ENCODE measurements at regions not wholly inside any gene's neighbourhood (a gene's known extent, or its start where the extent isn't known, plus 50 kb on each side); places are given as distances from the start of the nearest gene placed in this dataset.
"Not testable (repeated sequence)": the region's sequence is repeated elsewhere in the genome, so short reads cannot be mapped to it uniquely, and the experiment has no call there.

DNA sequence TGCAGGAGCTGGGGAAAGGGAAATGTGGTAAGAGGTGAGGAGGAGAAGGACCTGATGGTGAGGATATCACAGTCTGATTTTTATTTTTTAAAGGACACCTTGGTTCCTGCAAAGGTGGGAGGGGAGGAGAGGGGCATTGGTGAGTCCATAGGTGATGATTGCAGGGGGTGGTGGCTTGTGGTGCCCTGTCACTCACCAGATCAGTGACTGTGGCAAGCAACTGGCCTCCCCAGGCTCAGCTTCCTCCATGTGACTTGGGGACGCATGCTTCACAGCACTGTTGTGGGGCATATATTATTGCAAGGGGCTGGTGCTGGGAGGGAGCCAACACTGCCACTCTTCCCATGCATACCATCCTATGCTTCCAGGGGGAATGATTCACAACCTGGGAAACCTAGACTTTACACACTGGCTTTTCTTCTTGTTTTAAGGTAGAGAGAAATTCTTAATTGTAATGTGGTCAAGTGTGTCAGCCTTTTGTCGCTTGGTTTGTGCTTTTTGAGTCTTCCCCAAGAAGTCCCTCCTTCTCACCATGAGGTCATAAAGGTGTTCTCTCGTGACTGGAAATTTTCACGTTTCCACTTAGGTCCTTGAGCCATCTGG, 106.8 kb upstream of the PLGLB2 start:
- not testable (repeated sequence) for H3K4me3 Mint-ChIP-seq; H3K4me1 Mint-ChIP-seq; H3K36me3 Mint-ChIP-seq; H3K27ac Mint-ChIP-seq; DNase-seq (ENCODE audit: low spot score in 2 of 2); H3K9me3 Mint-ChIP-seq
- ATAC-seq = peak; percentile 59

GRCh38 chr2:87643165-87643564, 104.7 kb upstream of the PLGLB2 start:
- H3K36me3 Mint-ChIP-seq, H3K9me3 Mint-ChIP-seq, ATAC-seq, H3K27ac Mint-ChIP-seq, H3K4me3 Mint-ChIP-seq, H3K4me1 Mint-ChIP-seq: not testable (repeated sequence)
- DNase-seq (ENCODE audit: low spot score in 2 of 2) = peak in 1 of 2 donors; percentile 40

GRCh38 chr2:87647737-87648498, 100.0 kb upstream of the PLGLB2 start:
- ATAC-seq; H3K27ac Mint-ChIP-seq; H3K4me1 Mint-ChIP-seq; H3K4me3 Mint-ChIP-seq; H3K9me3 Mint-ChIP-seq; DNase-seq (ENCODE audit: low spot score in 2 of 2); H3K36me3 Mint-ChIP-seq: not testable (repeated sequence)

GRCh38 chr2:87648815-87649214, 99.1 kb upstream of the PLGLB2 start:
- not testable (repeated sequence) for H3K27ac Mint-ChIP-seq; H3K36me3 Mint-ChIP-seq; DNase-seq (ENCODE audit: low spot score in 2 of 2); H3K4me3 Mint-ChIP-seq; ATAC-seq; H3K4me1 Mint-ChIP-seq; H3K9me3 Mint-ChIP-seq

DNA sequence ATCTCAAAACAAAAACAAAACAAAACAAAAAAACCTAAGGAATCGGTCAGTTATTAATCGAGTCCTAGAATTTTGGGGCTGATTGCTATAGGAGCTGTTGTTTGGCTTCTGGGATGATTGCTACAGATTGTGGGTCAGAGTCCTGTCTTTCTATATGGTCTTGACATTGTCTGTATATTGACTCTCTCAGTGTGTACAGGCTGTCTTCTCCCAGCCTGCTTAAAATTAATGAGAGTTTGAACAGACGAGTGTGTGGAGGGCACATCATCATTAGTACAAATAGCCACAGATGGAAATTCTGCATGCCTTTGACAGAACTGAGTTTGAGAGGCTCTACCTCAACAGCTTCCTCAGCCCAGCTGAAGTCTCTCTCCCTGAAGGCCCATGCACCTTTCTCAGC, 98.0 kb upstream of the PLGLB2 start:
- H3K4me1 Mint-ChIP-seq; H3K27ac Mint-ChIP-seq; DNase-seq (ENCODE audit: low spot score in 2 of 2); H3K9me3 Mint-ChIP-seq; ATAC-seq; H3K4me3 Mint-ChIP-seq; H3K36me3 Mint-ChIP-seq: not testable (repeated sequence)

DNA sequence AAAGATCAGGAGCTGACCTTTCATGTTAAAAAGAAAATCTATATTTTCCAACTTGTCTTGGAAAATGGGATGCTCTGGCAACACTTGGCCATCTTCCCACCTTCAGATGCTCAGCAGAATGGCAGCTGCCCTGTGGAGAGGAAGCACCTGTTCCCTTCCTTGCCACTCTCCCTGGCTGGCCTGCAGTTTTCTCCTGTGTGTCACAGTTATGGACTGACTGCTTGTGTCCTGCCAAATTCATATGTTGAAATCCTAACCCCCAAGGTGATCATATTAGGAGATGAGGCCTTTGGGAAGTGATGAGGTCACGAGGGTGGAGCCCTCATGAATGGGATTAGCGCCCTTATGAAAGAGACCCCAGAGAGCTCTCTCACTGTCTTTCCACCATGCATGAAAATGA, 97.0 kb upstream of the PLGLB2 start:
- H3K36me3 Mint-ChIP-seq; H3K4me1 Mint-ChIP-seq; DNase-seq (ENCODE audit: low spot score in 2 of 2); H3K4me3 Mint-ChIP-seq; H3K9me3 Mint-ChIP-seq; H3K27ac Mint-ChIP-seq; ATAC-seq: not testable (repeated sequence)

DNA sequence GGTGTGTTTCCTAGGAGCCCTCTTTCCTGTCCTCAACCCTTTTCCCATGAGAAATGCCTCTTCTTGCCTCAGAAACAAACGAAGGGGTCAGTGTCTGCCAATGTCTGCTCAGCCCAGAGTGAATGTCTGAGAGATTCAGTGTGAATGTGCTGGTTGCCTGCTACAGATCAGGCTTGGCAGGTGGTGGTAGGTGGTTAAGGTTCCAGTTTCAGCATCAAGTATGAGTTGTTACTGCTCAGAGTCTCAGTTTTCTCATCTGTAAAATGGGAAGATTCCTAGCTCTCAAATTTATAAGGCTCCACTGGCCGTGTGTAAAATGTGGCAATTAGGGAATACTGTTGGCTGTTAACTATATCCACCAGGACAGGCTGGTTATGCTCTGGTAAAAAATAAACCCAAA, 96.3 kb upstream of the PLGLB2 start:
- not testable (repeated sequence) for H3K4me1 Mint-ChIP-seq; DNase-seq (ENCODE audit: low spot score in 2 of 2); ATAC-seq; H3K4me3 Mint-ChIP-seq; H3K9me3 Mint-ChIP-seq; H3K27ac Mint-ChIP-seq; H3K36me3 Mint-ChIP-seq

- not testable (repeated sequence) for ATAC-seq
Measured at GRCh38 chr2:87653373-87653772, 94.5 kb upstream of the PLGLB2 start.

DNA sequence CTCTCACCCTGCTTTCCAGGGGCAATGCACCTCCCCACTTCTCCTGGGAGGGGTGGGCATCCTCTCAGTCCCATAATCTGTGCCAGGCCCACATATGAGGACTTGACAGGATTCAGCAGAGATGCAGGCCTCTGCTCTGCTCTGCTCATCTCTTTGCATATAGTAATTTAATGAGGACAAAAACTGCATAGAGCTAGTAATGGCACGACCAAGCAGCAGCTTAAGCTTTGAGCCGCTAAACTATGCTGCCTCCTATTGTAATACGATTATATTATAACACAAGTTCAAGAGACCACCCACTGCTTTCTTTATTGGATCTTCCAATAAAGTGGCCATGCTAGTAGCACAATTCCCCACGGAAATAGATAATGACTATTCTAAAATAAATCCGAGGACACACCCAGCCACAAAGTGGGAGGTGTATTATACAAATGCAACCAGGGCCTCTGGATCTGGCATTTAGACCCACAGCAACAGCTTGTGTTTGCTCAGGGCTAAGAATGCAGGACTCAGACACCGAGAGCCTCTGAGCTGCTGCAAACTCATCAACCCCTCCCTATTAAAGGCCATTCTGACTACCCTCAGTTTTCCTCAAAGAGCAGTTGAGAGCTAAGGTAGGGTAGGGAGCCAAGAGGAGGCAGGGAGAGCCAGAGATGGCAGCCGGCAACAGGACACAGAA, 93.6 kb upstream of the PLGLB2 start:
- H3K9me3 Mint-ChIP-seq; DNase-seq (ENCODE audit: low spot score in 2 of 2); H3K4me1 Mint-ChIP-seq; H3K4me3 Mint-ChIP-seq; ATAC-seq; H3K27ac Mint-ChIP-seq; H3K36me3 Mint-ChIP-seq: not testable (repeated sequence)

More at GRCh38 chr2:87653373-87653772, 94.5 kb upstream of the PLGLB2 start:
- H3K27ac Mint-ChIP-seq; DNase-seq (ENCODE audit: low spot score in 2 of 2); H3K9me3 Mint-ChIP-seq; H3K4me1 Mint-ChIP-seq; H3K4me3 Mint-ChIP-seq; H3K36me3 Mint-ChIP-seq: not testable (repeated sequence)

GRCh38 chr2:87657915-87658314, 90.0 kb upstream of the PLGLB2 start:
- H3K27ac Mint-ChIP-seq; DNase-seq (ENCODE audit: low spot score in 2 of 2); H3K4me3 Mint-ChIP-seq; H3K36me3 Mint-ChIP-seq; H3K4me1 Mint-ChIP-seq; H3K9me3 Mint-ChIP-seq: not testable (repeated sequence)
- peak; percentile 43 for ATAC-seq

DNA sequence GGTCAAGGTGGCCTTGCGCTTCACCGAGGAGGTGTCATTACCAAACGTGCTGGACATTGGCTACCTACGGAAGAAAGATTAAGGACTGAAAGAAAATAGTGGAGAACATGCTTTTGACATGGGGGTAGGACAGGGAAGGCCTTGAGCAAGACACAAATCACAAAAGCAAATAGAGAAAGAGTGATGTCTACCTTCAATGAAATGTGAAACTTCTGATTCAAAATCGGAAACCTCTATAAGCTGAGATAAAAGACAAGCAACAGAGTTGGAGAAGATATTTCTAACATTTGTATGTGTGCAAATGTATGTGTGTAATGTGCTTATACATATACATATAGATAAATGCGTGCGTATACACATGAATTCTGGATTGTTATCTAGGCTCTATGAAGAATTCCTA, 89.5 kb upstream of the PLGLB2 start:
- ATAC-seq = peak; percentile 70
- not testable (repeated sequence) for DNase-seq (ENCODE audit: low spot score in 2 of 2); H3K4me3 Mint-ChIP-seq; H3K4me1 Mint-ChIP-seq; H3K36me3 Mint-ChIP-seq; H3K9me3 Mint-ChIP-seq; H3K27ac Mint-ChIP-seq

DNA sequence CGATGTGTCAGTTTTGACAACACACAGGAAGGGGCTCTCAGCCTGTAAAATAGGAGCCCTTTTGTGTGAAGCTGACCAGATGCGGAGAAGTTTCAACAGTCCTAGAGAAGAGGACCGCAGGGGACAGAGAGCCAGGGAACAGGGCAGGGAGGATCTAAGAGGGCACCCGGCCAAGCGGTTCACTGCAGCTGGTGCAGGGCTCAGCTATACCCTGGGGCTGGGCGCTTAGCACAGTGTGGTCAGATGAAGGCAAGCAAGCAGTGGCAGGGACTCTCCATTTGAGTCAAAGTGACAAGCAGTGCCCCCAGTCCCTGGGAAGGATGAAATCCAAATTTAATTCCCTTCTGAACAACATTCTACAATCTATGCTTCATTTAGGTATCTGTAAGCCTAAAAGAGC, 88.9 kb upstream of the PLGLB2 start:
- not testable (repeated sequence) for H3K9me3 Mint-ChIP-seq

GRCh38 chr2:87660164-87660563, 87.7 kb upstream of the PLGLB2 start:
- not testable (repeated sequence) for DNase-seq (ENCODE audit: low spot score in 2 of 2); H3K4me3 Mint-ChIP-seq; H3K9me3 Mint-ChIP-seq; ATAC-seq; H3K4me1 Mint-ChIP-seq; H3K27ac Mint-ChIP-seq; H3K36me3 Mint-ChIP-seq

More for the DNA sequence above, 88.9 kb upstream of the PLGLB2 start:
- ATAC-seq = peak; percentile 60
- H3K36me3 Mint-ChIP-seq; H3K27ac Mint-ChIP-seq; DNase-seq (ENCODE audit: low spot score in 2 of 2); H3K4me3 Mint-ChIP-seq; H3K4me1 Mint-ChIP-seq: not testable (repeated sequence)

DNA sequence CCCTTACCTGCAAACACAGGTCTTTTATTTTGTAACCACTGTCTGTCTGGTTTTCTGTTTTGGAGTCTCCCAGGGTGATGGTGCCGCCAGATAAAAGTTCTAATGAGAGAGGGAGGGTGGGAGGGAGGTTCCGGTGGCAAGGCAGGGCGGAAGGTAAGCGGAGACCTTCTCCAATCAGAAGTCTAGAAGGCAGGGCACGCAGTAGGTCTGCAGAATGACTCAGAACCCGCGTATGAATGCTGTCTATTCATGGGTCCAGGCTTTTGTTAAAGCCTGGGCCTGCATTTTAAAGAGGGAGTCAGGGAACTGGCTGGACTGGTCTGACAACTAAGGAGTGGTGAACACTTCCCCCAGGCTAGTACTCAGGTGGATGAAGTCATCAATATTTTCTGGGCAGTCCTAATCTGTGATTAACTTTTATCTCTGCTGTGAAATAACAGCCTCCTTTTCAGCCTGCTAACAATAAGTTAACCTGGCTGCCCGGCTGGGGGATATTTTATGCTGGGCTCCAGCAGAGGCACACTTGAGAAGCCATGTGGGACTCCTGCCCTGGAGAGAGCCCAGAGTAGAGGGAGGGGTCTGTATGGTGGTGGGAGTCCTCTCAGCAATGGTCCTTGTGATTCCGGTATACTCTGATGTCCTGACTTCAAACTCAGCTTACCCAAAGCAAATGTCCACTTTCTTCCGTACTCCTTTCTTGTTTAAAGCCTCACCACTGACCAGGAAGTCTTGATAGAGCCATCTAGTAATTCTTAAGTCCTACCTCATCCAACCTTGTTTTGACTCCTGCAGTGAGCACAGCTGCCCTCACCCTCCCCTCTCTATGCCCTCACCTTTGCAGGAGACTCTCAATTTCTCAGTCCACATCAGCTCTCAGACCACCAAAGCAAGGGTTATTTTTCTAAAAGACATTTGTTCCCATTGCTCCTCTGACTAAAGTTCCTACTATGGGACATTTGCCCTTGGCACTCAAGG, 85.3 kb upstream of the PLGLB2 start:
- not testable (repeated sequence) for H3K27ac Mint-ChIP-seq; H3K9me3 Mint-ChIP-seq; DNase-seq (ENCODE audit: low spot score in 2 of 2); ATAC-seq; H3K36me3 Mint-ChIP-seq; H3K4me3 Mint-ChIP-seq; H3K4me1 Mint-ChIP-seq

DNA sequence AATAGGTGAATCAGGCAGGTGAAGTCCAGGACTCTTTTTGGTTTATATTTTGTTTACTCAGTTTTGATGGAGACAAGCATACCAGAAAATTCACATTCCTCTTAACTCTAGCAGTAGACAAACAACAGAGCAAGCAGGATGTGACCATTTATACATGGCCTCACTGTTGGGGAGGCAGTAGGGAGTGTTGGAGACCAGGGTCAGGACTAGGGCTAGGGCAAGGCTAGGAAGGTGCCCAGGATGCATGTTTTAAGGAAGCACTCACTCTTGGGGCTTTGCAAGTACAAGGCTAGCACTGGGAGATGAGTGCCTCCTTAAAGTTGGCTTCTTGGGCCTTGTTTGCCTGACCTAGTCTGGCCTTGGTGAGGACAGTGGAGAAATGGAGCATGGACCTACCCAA, 84.5 kb upstream of the PLGLB2 start:
- not testable (repeated sequence) for H3K27ac Mint-ChIP-seq; ATAC-seq; H3K36me3 Mint-ChIP-seq; H3K4me1 Mint-ChIP-seq; H3K4me3 Mint-ChIP-seq; H3K9me3 Mint-ChIP-seq; DNase-seq (ENCODE audit: low spot score in 2 of 2)

Data from stimulated activated effector memory CD8-positive, alpha-beta T cell treated with anti-CD3 and anti-CD28 coated beads, Interleukin-12 subunit alpha, Interleukin-12 subunit beta, amount 100 ng/mL, for 72 hours (primary cell).